NB4 (cell line): ENCODE measurements at regions not wholly inside any gene's neighbourhood (a gene's known extent, or its start where the extent isn't known, plus 50 kb on each side); places are given as distances from the start of the nearest gene placed in this dataset.

Source experiments
- POLR2A ChIP-seq: IDR thresholded peaks from 2 replicates; pipeline ENCODE4 v1.6.1; 2011; ENCODE audit warnings: mild to moderate bottlenecking; ENCODE audit not compliant: insufficient read length; ENCODE audit errors: extremely low read depth
- TF ChIP-seq, protein P1 (sequence below): IDR thresholded peaks from one replicate; pipeline ENCODE4 v1.5.1; 2012; ENCODE audit warnings: low read depth, low read length
- TF ChIP-seq, protein P2 (sequence below): IDR thresholded peaks from 2 replicates; pipeline ENCODE4 v1.6.1; 2011; ENCODE audit warnings: low read depth, low read length

DNA sequence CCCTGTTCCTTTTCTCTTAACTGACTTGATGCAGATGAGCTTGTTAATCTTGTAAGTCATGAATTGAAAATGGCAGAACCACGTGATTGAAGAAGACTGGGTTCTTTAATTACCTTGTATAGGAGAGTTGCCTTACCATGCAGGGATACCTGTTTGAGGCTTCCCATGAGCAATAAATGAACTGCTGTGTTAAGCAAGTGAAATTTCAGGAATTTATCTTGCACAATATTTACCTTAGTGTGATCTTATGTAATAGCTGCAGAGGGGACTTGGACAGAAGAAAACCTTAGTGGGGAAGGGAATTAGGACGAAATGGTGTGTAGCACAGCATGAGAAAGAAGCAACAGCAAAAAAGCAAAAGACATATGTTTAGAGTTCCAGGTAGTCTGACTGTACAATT, 384.0 kb upstream of the TMEFF2 start:
- TF ChIP-seq, protein P1, sequence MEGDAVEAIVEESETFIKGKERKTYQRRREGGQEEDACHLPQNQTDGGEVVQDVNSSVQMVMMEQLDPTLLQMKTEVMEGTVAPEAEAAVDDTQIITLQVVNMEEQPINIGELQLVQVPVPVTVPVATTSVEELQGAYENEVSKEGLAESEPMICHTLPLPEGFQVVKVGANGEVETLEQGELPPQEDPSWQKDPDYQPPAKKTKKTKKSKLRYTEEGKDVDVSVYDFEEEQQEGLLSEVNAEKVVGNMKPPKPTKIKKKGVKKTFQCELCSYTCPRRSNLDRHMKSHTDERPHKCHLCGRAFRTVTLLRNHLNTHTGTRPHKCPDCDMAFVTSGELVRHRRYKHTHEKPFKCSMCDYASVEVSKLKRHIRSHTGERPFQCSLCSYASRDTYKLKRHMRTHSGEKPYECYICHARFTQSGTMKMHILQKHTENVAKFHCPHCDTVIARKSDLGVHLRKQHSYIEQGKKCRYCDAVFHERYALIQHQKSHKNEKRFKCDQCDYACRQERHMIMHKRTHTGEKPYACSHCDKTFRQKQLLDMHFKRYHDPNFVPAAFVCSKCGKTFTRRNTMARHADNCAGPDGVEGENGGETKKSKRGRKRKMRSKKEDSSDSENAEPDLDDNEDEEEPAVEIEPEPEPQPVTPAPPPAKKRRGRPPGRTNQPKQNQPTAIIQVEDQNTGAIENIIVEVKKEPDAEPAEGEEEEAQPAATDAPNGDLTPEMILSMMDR, result no peak
- TF ChIP-seq POLR2A, result no peak
- TF ChIP-seq, protein P2, sequence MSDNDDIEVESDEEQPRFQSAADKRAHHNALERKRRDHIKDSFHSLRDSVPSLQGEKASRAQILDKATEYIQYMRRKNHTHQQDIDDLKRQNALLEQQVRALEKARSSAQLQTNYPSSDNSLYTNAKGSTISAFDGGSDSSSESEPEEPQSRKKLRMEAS, result no peak
